SK-N-SH treated with all-trans-retinoic acid at 6 μM for 48 hours (cell line): ENCODE measurements at regions not wholly inside any gene's neighbourhood (a gene's known extent, or its start where the extent isn't known, plus 50 kb on each side); places are given as distances from the start of the nearest gene placed in this dataset.

Source experiments
- ATAC-seq: fragments of 200-7000 bp; cut with Tn5 transposase; 3 replicates; pipeline ENCODE4 v1.9.1; 2020; ENCODE audit warnings: mild to moderate bottlenecking, moderate library complexity
- ARNTL ChIP-seq: fragments of 450-650 bp; formaldehyde crosslinking; IDR thresholded peaks from 2 replicates; pipeline ENCODE4 v1.5.0; 2020; ENCODE audit warnings: low read depth, mild to moderate bottlenecking, moderate library complexity, borderline replicate concordance
- BACH2 ChIP-seq: fragments of 250-450 bp; sonication (Bioruptor Pico); IDR thresholded peaks from 2 replicates; pipeline ENCODE4 v1.9.0; 2021; ENCODE audit warnings: mild to moderate bottlenecking, borderline replicate concordance
- CREB5 ChIP-seq: fragments of 250-450 bp; sonication (Bioruptor Pico); IDR thresholded peaks from 2 replicates; pipeline ENCODE4 v1.5.1; 2020; ENCODE audit warnings: low read depth, mild to moderate bottlenecking, moderate library complexity
- ESRRG ChIP-seq: fragments of 250-450 bp; sonication (Bioruptor Pico); IDR thresholded peaks from 2 replicates; pipeline ENCODE4 v1.6.1; 2021; ENCODE audit warnings: mild to moderate bottlenecking
- ISL1 ChIP-seq: fragments of 250-450 bp; sonication (Bioruptor Pico); IDR thresholded peaks from 2 replicates; pipeline ENCODE4 v2.1.2; 2022; ENCODE audit warnings: mild to moderate bottlenecking, moderate library complexity
- OSR1 ChIP-seq: fragments of 250-450 bp; sonication (Bioruptor Pico); IDR thresholded peaks from 2 replicates; pipeline ENCODE4 v1.8.0; 2022; ENCODE audit warnings: moderate library complexity, mild to moderate bottlenecking, inconsistent platforms
- PATZ1 ChIP-seq: fragments of 250-450 bp; sonication (Bioruptor Pico); IDR thresholded peaks from 2 replicates; pipeline ENCODE4 v1.8.0; 2020; ENCODE audit warnings: mild to moderate bottlenecking, moderate library complexity, borderline replicate concordance
- POU6F1 ChIP-seq: fragments of 250-450 bp; sonication (Bioruptor Pico); IDR thresholded peaks from 2 replicates; pipeline ENCODE4 v1.8.0; 2021; ENCODE audit warnings: low read depth, mild to moderate bottlenecking, moderate library complexity, borderline replicate concordance
- PPARA ChIP-seq: fragments of 250-450 bp; sonication (Bioruptor Pico); IDR thresholded peaks from 2 replicates; pipeline ENCODE4 v1.5.0; 2020; ENCODE audit warnings: mild to moderate bottlenecking, borderline replicate concordance
- RARB ChIP-seq: fragments of 250-450 bp; sonication (Bioruptor Pico); IDR thresholded peaks from 2 replicates; pipeline ENCODE4 v1.8.0; 2021; ENCODE audit warnings: mild to moderate bottlenecking, moderate library complexity
- SNAI2 ChIP-seq: fragments of 250-450 bp; sonication (Bioruptor Pico); IDR thresholded peaks from 2 replicates; pipeline ENCODE4 v1.5.0; 2020; ENCODE audit warnings: mild to moderate bottlenecking, moderate library complexity
- TCF4 ChIP-seq: fragments of 250-450 bp; sonication (Bioruptor Pico); IDR thresholded peaks from 2 replicates; pipeline ENCODE4 v1.8.0; 2021; ENCODE audit warnings: mild to moderate bottlenecking, moderate library complexity, borderline replicate concordance
- TOX ChIP-seq: fragments of 250-450 bp; sonication (Bioruptor Pico); IDR thresholded peaks from 2 replicates; pipeline ENCODE4 v1.8.0; 2021; ENCODE audit warnings: mild to moderate bottlenecking, moderate library complexity, borderline replicate concordance
- TSHZ2 ChIP-seq: fragments of 250-450 bp; sonication (Bioruptor Pico); IDR thresholded peaks from 2 replicates; pipeline ENCODE4 v1.5.0; 2020; ENCODE audit warnings: mild to moderate bottlenecking, moderate library complexity
- ZFP3 ChIP-seq: fragments of 250-450 bp; sonication (Bioruptor Pico); IDR thresholded peaks from 2 replicates; pipeline ENCODE4 v1.5.0; 2020; ENCODE audit warnings: mild to moderate bottlenecking, moderate library complexity
- ZFP30 ChIP-seq: fragments of 450-650 bp; formaldehyde crosslinking; IDR thresholded peaks from 2 replicates; pipeline ENCODE4 v1.5.0; 2022; ENCODE audit warnings: mild to moderate bottlenecking, moderate library complexity
- ZNF70 ChIP-seq: fragments of 450-650 bp; formaldehyde crosslinking; IDR thresholded peaks from 2 replicates; pipeline ENCODE4 v1.5.0; 2020; ENCODE audit warnings: mild to moderate bottlenecking, moderate library complexity
- ZNF8 ChIP-seq: fragments of 450-650 bp; formaldehyde crosslinking; IDR thresholded peaks from 2 replicates; pipeline ENCODE4 v1.5.0; 2020; ENCODE audit warnings: mild to moderate bottlenecking, moderate library complexity

GRCh38 chr2:123015186-123015585 lies 1009.9 kb upstream of the CNTNAP5 start:
- ATAC-seq: no peak
- TF ChIP-seq PATZ1 (CRISPR knock-in tag) (no peak), TSHZ2 (CRISPR knock-in tag) (no peak), TOX (CRISPR knock-in tag) (no peak), PPARA (no peak), ZFP3 (CRISPR knock-in tag) (no peak), POU6F1 (CRISPR knock-in tag) (no peak)
- TF ChIP-seq, all 23 proteins: peak for 0

- TF ChIP-seq PATZ1 (CRISPR knock-in tag) (no peak), POU6F1 (CRISPR knock-in tag) (no peak), PPARA (no peak), ZFP3 (CRISPR knock-in tag) (no peak), ARNTL (CRISPR knock-in tag) (no peak), OSR1 (no peak), ZFP30 (no peak), SNAI2 (CRISPR knock-in tag) (no peak), BACH2 (CRISPR knock-in tag) (no peak), ZNF8 (CRISPR knock-in tag) (no peak), TCF4 (CRISPR knock-in tag) (no peak), ZNF70 (CRISPR knock-in tag) (no peak), TOX (CRISPR knock-in tag) (no peak), RARB (CRISPR knock-in tag) (no peak), TSHZ2 (CRISPR knock-in tag) (no peak), ESRRG (CRISPR knock-in tag) (no peak), ISL1 (no peak), CREB5 (CRISPR knock-in tag) (no peak)
- no peak for ATAC-seq
Measured at GRCh38 chr2:123035541-123035940, 989.5 kb upstream of the CNTNAP5 start.
